HG03354 (cell line): ENCODE measurements at regions not wholly inside any gene's neighbourhood (a gene's known extent, or its start where the extent isn't known, plus 50 kb on each side); places are given as distances from the start of the nearest gene placed in this dataset.
"Not testable (repeated sequence)": the region's sequence is repeated elsewhere in the genome, so short reads cannot be mapped to it uniquely, and the experiment has no call there.

Source experiments
- ATAC-seq: cut with Tn5 transposase; IDR thresholded peaks from one replicate; pipeline ENCODE4 v1.9.1; 2021; ENCODE audit warnings: mild to moderate bottlenecking; ENCODE audit not compliant: unreplicated experiment, poor library complexity, severe bottlenecking

- ATAC-seq = no peak
These were observed 475.4 kb downstream of the DMAC1 start for GRCh38 chr9:7324152-7324598.

GRCh38 chr9:7320841-7321240 is 478.7 kb downstream of the DMAC1 start:
- no peak for ATAC-seq

GRCh38 chr9:7320139-7320538 is 479.4 kb downstream of the DMAC1 start:
- no peak for ATAC-seq

GRCh38 chr9:7318920-7319319 is 480.7 kb downstream of the DMAC1 start:
- ATAC-seq = no peak

GRCh38 chr9:7316967-7317366 is 482.6 kb downstream of the DMAC1 start:
- ATAC-seq = no peak

GRCh38 chr9:7316166-7316795 is 483.3 kb downstream of the DMAC1 start:
- ATAC-seq = no peak

- no peak for ATAC-seq
These were observed 483.8 kb downstream of the DMAC1 start for GRCh38 chr9:7315746-7316145.

- ATAC-seq = no peak
These were observed 484.5 kb downstream of the DMAC1 start for GRCh38 chr9:7315116-7315515.

GRCh38 chr9:7313389-7313788 is 486.2 kb downstream of the DMAC1 start:
- no peak for ATAC-seq

GRCh38 chr9:7309051-7309450 is 490.5 kb downstream of the DMAC1 start:
- not testable (repeated sequence) for ATAC-seq

GRCh38 chr9:7305677-7306076 is 493.9 kb downstream of the DMAC1 start:
- no peak for ATAC-seq

- ATAC-seq = no peak
These were observed 495.0 kb downstream of the DMAC1 start for GRCh38 chr9:7304627-7304995.

- ATAC-seq = no peak
These were observed 495.5 kb downstream of the DMAC1 start for GRCh38 chr9:7303907-7304626.

- ATAC-seq = peak; percentile 70
These were observed 499.1 kb downstream of the DMAC1 start for GRCh38 chr9:7300484-7300883.

GRCh38 chr9:7298123-7298522 is 501.5 kb downstream of the DMAC1 start:
- ATAC-seq = peak; percentile 95

- no peak for ATAC-seq
These were observed 502.1 kb downstream of the DMAC1 start for GRCh38 chr9:7297521-7297920.

- no peak for ATAC-seq
These were observed 506.5 kb downstream of the DMAC1 start for GRCh38 chr9:7293091-7293490.

- peak; percentile 58 for ATAC-seq
These were observed 509.8 kb downstream of the DMAC1 start for GRCh38 chr9:7289773-7290172.

- ATAC-seq = no peak
These were observed 511.6 kb downstream of the DMAC1 start for GRCh38 chr9:7287986-7288385.

GRCh38 chr9:7287065-7287464 is 512.5 kb downstream of the DMAC1 start:
- no peak for ATAC-seq

- no peak for ATAC-seq
These were observed 513.5 kb downstream of the DMAC1 start for GRCh38 chr9:7286101-7286500.

GRCh38 chr9:7285199-7285598 is 514.4 kb downstream of the DMAC1 start:
- no peak for ATAC-seq
